CD4-positive, alpha-beta T cell treated with Interleukin-12 subunit alpha and Interleukin-12 subunit beta, for 1 hour (primary cell): ENCODE measurements at regions not wholly inside any gene's neighbourhood (a gene's known extent, or its start where the extent isn't known, plus 50 kb on each side); places are given as distances from the start of the nearest gene placed in this dataset.
"Not testable (repeated sequence)": the region's sequence is repeated elsewhere in the genome, so short reads cannot be mapped to it uniquely, and the experiment has no call there.

Experiments
- DNase-seq: peaks from one replicate; pipeline ENCODE4 v3.0.0-alpha.2; 2020

DNA sequence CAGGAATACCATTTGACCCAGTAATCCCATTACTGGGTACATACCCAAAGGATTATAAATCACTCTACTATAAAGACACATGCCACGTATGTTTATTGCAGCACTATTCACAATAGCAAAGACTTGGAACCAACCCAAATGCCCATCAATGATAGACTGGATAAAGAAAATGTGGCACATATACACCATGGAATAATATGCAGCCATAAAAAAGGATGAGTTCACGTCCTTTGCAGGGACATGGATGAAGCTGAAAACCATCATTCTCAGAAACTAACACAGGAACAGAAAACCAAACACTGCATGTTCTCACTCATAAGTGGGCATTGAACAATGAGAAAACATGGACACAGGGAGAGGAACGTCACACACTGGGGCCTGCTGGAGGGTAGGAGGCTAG is 556.1 kb upstream of the ADGRL2 start:
- not testable (repeated sequence) for DNase-seq

DNA sequence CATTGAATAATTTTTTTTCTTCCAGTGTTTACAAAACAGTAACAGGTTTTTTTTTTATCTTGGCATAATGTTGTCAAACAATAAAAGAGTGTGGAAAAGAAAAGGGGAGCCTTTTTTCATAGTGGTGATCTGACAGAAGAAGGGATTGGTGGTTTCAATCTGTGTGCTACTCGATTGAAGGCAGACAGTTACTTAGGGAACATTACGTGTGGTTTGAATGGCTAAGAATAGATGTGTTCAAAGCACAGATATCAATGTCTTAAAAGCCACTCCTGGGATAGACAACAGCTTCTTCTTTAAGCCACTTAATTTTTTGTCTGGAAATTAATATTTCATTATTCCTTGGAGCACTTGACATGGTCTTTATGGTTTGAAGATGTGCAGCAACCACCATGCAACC is 558.6 kb upstream of the ADGRL2 start:
- no peak for DNase-seq

DNA sequence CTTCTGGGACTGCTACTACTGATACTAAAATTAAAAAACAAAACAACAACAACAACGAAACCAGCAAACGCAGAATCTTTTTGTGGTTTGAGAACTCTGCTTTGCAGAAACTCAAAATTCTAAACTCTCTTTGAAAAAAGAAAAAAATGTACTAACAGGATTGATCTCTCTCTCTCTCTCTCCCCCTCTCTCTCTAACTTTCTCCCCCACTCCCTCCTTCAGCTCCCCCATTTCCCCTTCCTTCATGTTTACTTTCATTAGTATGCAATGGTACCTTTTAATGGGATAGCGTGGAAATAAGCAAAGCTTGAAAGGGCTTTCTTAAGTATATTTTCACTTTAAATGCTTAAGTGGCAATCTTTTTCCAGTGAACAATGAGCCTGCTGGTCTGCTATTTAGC is 562.6 kb upstream of the ADGRL2 start:
- no peak for DNase-seq

DNA sequence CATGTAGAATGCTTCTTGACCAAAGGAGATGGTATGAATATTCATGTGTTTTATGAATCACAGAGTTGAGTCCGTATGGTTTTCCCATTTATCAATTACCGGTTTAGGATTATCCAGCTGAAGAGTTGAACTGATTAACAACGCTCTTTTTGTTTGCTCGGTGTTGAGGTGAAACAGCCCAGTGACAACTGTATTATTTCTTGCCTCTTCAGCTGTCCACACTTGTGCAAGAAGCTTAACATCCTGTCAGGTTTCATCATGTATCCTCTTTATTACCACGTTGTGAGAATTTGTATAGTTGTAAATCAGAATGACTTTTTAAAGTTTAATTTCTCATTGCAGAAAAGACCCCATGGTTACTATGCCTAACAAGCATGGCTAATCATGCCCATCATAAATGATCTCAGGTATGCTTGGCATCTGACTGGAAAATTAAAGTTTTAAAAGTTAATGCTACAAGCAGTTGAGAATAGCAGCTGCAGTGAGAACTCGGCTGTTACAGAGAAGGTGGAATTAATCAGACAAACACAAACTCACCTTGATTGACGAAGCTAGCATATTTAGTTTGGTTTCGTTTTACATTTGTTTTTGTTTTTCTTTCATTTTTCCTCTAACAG is 563.2 kb upstream of the ADGRL2 start:
- DNase-seq: no peak

DNA sequence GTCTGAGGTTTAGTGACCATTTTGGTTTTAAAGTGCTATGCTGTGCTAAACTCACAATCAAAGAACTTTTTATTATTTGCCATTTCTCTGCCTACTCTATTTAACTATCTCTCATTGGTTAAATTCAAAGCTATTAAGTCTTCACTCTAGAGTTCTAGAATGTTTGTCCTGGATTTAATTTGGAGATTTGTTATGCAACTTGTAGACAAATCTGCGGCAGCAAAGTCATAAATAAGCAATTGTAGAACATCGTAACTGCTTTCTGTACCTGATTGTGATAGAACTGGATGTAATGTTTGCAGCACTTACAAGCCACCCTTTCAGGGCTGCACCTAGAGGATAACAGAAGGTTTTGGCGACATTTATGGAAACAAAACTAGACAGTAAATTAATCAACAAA is 566.5 kb upstream of the ADGRL2 start:
- DNase-seq: no peak

DNA sequence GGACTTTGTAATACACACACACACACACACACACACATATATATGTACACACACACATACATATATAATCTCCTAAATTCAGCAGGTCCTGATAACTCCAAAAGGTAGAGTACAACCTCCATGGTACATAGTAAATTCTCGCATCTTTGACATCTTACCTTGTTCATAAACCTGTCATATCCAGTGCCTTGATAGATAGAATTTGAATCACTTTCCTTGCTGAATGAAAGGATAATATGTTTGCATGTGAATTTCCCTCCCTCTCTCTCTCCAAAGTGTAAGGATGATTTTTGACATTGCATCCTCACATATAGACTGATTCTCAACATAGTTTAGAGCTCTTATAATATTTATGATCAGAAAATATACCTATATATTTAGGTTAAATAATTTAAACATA is 567.1 kb upstream of the ADGRL2 start:
- no peak for DNase-seq

DNA sequence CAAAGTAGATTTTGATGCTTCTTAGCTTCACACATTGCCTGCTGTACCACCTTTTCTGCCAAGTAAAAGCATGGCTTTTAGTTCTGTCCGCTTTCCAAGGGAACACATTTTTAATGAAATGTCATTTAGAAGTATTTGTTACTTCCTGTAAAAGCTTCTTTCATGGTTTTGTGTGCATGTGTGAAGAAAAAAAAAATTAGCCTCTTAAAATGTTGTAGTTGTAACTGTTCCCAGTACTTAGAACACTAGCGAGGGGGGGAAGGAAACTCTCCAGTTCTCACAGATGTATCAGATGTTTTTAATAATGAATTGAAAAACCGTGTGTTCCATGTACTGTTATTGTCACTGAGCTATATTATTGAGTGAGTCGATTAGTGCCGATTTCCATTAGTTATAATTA is 568.3 kb upstream of the ADGRL2 start:
- no peak for DNase-seq

DNA sequence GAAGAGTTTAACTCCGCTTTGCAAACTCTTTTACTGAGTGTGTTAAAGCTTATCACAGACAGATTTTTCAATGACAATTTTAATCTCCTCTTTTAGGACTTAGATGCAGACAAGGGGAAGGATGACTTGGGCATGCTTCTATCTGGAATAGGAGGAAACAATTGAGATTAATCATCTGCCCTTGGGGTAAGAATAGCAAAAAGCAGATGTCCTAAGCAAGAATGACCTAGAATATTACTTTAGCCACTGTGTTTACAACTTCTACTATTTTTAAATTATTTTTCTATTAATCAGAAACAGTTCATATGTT is 569.0 kb upstream of the ADGRL2 start:
- DNase-seq: no peak

DNA sequence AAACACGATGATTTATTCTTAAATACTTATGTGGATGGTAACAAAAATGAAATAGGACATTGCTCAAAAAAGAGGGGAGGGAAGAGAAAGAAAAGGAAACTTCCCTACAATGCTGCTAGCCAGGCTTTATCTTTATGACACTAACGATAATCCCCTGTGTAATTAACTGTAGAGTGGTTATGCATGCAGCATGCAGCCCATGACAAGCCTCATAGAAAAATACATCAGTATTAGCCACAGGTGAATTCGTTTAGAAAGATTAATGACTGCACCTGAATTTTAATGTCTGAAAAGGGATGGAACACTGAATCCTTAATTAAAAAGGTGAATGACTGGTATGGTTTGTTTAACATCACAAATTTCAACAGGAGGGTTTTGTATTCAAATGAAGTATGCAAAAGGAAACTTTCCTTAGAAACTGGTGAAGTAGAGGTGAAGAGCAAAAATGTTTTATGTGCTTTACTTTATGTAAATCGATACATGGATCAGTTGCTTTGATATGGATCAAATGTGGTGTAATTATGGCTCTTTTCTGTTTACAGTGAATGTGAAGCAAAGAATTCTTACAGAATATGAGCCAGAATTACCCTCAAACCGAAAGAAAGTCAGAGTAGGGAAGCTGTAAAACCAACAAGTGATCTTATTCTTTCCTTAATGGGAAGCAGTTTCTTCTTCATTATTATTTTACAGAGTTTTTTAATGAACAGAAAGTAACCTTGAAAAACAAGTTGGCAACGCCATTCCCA is 569.6 kb upstream of the ADGRL2 start:
- DNase-seq: no peak

DNA sequence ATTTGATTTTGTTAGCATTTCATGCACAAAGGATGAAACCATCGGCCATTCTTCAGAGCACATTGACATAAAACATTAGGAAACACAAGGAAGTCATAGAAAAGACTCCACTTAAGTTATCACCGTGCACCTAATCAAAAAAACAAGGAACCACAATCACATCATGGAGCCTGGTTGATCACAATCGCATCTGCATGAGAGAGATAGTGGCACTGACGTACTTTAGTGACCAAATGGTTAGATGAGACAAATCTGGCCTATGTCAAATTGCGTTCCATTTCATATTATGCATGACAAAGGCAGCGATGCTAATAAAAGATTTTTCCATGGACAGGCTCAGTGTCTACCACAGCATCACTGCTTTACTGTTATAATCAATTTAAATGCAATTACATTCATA is 571.8 kb upstream of the ADGRL2 start:
- DNase-seq: no peak

DNA sequence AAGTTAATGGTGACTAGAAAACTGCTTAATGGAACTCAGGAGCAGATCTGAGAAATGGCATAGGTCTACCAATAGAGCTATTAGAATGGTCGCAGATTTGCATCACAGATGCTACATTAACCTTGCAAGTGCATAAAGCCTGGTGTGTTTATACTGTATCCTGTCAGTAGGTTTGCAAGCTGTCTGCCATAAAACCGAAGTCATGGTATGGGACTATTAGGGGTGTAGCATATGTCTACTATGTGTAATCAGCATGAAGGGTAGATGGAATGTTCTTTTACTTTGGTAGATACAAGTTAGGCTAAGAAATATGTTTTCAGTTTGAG is 574.2 kb upstream of the ADGRL2 start:
- no peak for DNase-seq

DNA sequence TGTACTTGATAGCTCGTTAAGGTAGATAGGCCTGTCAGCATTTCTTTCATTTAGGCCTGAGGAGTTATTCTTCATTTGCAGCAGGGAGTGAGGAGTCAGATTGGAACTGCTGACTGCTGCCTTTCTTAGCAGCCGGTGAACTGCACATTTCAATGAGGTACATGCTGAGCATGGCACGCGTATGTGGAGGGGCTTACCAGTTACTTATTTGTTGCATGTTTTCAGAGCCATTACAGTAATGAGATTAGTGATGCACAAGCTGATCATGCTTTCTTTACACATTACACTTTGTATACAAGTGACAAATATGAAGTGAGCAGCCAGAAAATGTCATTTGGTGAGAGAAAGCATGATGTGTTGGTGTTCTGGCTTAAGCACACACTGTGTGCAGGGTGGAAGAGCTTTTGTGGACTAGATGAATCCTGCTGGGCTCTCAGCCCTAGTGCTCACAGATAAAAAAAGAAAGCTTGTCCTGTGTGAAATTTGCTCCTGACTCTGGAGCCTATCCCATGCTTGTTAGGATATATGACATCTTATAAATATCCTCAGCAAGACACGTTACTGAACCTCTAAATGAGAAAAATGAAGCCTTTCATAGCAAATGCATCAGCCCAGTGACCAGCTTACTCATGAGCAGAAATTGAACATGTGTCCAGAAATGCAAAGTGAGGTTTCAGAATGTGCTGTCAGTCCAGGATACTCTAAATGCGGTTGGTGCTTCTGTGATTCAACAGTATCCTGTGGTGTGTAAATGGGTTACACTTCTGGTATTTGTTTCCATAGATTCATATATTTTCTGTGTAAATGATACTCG is 574.7 kb upstream of the ADGRL2 start:
- DNase-seq: no peak

DNA sequence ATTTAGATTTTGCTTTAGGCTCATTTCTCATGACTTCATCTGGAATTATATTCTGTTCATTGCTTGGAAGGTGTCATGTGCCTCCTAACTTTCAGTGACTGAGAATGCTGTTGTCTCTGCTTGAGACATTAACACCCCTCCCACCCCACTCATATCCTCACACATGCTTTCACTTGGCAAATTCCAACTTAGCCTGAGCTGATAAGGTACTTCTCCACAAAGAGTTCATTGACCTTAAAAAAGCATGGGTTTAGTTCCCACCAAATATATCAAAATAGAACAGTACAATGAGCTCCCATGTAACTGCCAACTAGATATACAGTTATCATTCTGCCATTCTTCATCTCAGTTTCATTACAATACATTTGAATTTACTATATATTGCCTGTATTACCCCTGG is 576.5 kb upstream of the ADGRL2 start:
- DNase-seq: no peak

DNA sequence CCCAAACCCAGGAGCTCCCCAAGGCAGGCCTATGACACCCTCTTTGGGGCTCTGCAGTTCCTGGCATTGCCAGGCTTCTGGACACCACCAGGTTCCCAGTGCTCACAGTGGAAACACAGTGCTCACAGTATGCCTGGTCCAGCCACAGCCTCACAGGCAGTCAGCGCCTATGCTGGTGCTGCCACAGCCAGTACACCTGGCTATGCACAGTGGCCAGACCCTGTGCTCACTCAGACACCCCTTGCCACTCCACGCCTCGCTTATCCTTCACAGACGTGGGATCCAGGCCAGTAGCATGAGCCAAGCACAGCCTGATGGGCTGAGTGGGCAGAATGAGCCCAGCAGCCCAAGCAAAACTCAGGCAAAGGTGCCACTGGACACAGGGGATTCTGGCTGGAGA is 579.2 kb upstream of the ADGRL2 start:
- no peak for DNase-seq

DNA sequence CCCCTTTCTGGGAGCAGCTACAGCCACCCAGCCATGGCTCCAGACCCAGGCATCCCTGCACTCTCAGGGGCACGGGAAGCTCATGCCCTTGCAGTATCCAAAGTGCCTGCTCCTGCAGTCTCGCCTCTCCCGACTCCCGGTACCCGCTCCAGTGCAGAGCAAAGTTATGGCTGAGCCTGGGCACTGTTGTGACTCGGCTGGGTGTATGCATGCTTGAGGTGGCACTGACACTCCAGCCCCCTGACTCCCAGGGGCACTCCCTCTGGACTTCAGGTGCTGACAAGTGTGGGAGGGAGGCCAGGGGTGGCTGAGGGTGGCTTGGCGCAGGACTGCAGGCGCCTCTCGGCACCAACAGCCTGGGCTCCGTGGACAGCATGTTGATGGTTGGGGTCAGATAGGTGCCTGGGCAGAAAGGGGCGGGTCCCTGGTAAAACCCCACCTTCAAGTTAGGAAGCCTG is 580.1 kb upstream of the ADGRL2 start:
- no peak for DNase-seq

DNA sequence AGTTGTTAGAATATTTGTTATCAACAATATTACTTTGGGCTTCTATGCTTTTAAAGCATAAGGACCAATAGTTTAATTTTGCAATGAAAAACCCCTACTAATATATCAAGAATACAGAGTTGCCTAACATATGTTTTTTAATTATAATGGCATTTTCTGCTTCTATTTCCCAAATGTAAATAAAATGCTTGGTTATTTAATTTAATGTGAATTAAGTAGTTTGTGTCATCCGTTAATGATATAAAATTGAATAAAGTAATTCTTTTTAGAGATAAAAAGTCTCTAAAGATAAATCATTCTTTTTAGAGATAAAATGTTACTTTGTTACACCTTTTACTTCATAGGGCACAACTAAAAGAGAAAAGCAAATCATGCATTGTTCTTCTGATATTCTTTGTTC is 583.7 kb upstream of the ADGRL2 start:
- DNase-seq: no peak

DNA sequence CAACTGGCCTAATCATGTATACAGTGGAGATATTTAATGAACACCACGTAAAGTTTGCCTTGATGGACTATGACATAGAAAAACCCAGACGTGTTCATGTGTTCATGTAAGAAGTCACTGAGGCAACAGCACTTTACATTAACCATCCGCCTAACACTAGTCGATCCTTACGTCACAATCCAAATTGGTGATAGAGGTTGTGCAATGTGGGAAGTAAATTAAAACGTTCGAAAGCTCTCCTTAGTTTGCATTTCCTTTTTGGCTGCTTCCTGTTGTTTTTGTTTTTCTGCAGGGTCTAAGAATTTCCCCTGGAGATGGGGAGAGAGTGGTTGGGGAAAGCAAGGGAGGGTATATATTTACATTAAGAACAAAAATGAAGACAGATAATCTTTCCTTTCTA is 587.5 kb upstream of the ADGRL2 start:
- DNase-seq: no peak

DNA sequence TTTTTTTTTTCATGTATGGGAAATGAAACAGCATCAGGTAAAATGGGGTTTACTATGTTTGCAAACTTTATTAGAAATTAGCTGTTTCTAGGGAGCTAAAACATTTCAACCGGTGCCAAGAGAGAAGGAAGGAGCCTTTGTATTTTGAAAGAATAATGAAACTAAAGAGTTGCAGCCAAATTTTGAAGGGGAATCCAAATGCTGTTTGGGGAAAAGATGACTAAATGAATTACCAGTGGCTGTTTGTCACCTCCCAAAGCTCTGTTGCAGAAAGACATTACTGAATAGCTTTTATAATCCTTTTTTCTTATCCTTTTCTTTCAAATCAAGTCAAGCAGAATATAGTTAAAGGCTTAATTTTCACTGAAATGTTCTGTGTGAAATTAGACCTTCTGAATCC is 591.3 kb upstream of the ADGRL2 start:
- no peak for DNase-seq

DNA sequence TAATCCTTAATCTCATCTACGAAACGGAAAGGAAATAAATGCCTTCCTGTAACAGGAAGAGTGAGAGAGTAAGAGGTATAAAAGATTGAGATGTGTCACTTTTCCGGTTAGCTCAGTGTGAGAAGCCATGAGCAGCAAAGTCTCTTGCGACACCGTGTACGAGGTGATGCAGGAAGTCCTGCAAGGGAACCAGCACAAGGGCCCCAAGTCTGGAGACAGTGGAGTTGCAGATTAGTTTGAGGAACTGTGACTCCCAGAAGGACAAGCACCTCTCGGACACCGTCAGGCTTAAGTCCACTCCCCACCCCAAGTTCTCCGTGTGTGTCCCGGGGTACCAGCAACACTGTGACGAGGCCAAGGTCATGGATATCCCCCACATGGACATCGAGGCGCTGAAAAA is 592.3 kb upstream of the ADGRL2 start:
- peak; percentile 0 for DNase-seq

DNA sequence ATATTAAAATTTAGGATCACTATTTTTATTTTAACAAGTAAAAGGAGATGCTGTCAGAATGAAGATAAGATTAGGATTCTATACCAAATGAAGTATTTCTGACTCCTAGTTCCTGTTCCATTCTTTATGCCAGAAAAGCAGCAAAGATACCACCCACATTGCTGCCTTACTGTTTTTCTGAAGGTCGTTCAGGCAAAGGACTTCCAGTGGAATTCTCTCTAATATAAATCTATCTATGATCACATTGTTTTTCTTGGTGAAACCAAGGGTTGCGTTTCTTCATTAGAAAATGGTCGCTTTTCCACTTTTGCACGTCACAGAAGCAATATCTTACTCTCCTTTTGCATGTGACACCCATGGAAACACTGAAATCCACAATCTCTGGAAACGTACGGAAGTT is 594.8 kb upstream of the ADGRL2 start:
- DNase-seq: no peak

DNA sequence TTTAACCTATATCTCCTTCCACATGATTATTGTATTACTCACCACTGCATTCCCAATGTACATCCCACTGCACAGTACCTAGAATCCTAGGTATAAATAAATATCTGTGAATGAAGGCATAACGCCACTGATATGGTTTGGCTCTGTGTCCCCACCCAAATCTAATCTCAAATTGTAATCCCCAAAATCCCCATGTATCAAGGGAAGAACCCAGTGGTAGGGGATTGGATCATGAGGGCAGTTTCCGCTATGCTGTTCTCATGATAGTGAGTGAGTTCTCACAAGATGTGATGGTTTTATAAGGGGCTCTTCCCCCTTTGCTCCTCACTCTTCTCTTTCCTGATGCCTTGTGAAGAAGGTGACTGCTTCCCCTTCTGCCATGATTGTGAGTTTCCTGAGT is 599.0 kb upstream of the ADGRL2 start:
- no peak for DNase-seq

DNA sequence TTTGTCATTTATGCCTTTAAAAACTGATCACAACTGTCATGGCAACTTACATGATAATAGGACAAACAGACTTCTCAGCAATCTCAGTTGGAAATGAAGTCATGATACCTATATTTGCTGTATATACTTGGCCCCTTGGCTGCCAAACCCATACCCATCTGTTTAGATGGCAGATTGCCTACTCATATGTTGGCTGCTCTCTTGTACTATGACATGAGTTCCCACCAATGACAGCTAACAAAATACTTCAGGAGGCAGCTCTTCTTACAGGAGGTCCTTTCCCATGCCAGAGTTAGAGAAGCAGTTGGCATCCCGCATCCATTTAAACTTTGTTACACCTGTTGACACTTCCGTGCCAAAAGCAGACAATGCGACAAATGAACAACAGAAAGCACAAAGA is 603.1 kb upstream of the ADGRL2 start:
- no peak for DNase-seq

DNA sequence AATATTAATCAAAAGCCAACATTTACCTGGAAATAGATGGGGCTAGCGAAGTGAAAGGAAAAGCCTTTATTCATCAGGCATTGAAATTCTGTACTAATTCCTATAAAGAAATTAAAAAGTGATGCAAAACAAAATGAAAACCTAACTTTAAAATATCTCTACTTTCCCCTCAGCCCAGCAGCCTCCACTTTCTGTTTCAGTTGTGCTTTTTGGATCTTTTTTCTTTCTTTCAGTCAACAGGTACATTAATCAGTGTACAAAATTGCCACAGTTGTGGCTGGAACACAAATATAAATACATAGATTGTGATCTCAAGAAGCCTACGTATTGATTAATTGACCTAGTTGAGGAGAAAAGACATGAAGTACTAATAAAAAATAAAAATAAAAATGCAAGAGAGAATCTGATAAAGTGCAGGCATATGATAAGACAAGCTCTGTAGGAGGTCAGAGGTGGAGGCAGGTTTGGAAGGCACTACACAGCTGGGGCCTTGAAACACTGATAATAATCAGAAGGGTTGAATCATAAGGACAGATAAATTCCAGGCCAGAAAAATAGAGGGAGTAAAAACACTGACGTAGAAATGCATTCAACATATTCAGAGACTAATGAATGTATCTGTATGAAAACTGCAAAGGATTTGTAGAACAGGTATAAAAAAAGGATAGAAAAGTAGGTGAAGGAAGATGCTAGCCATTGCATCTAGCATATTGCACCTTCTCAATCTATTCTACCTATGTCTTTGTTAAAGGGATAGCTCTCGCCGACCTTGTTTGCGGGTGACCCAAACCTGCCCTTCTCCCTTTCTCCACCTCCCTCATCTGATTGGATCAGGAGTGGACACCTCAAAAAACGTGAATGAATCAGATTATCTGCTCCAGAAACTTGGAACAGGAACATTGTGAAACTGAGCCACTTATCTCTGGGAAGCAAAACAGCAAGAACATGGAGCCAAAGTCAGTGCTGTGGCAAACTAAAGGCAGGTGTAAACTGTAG is 607.8 kb upstream of the ADGRL2 start:
- no peak for DNase-seq
